Cardiac muscle cell (in vitro differentiated cells and primary cell): ENCODE measurements at regions not wholly inside any gene's neighbourhood (a gene's known extent, or its start where the extent isn't known, plus 50 kb on each side); places are given as distances from the start of the nearest gene placed in this dataset.

Source experiments
- DNase-seq, 2 donors: peaks; one replicate each; pipeline versions ENCODE4 v3.0.0 to v3.0.0-alpha.2; 2010 to 2017; ENCODE audit warnings: low read depth in 1 of 2, low spot score in 1 of 2
- H3K27ac ChIP-seq: fragments of 200-600 bp; sonication (generic); 2 replicates; pipeline ENCODE4 v1.5.1; 2016
- H3K27me3 ChIP-seq: fragments of 200-600 bp; sonication (generic); 2 replicates; pipeline ENCODE4 v1.6.0; 2016; ENCODE audit warnings: control low read depth
- H3K36me3 ChIP-seq: fragments of 200-600 bp; sonication (generic); 2 replicates; pipeline ENCODE4 v1.5.1; 2016; ENCODE audit warnings: control low read depth
- H3K4me1 ChIP-seq: fragments of 200-600 bp; sonication (generic); 2 replicates; pipeline ENCODE4 v1.8.1; 2017; ENCODE audit warnings: low read depth, mild to moderate bottlenecking, mixed run types
- H3K4me3 ChIP-seq: fragments of 200-600 bp; sonication (generic); 2 replicates; pipeline ENCODE4 v1.5.1; 2016; ENCODE audit warnings: mild to moderate bottlenecking
- H3K9me3 ChIP-seq: fragments of 200-600 bp; sonication (generic); 2 replicates; pipeline ENCODE4 v1.5.1; 2017; ENCODE audit warnings: low read depth, mild to moderate bottlenecking, control low read depth
- TF ChIP-seq, protein P1 (sequence below): IDR thresholded peaks from 2 replicates; pipeline ENCODE4 v1.5.1; 2012; ENCODE audit warnings: low read depth, mild to moderate bottlenecking, low read length

GRCh38 chr11:29119707-29120618 is 896.9 kb downstream of the KCNA4 start:
- TF ChIP-seq, protein P1, sequence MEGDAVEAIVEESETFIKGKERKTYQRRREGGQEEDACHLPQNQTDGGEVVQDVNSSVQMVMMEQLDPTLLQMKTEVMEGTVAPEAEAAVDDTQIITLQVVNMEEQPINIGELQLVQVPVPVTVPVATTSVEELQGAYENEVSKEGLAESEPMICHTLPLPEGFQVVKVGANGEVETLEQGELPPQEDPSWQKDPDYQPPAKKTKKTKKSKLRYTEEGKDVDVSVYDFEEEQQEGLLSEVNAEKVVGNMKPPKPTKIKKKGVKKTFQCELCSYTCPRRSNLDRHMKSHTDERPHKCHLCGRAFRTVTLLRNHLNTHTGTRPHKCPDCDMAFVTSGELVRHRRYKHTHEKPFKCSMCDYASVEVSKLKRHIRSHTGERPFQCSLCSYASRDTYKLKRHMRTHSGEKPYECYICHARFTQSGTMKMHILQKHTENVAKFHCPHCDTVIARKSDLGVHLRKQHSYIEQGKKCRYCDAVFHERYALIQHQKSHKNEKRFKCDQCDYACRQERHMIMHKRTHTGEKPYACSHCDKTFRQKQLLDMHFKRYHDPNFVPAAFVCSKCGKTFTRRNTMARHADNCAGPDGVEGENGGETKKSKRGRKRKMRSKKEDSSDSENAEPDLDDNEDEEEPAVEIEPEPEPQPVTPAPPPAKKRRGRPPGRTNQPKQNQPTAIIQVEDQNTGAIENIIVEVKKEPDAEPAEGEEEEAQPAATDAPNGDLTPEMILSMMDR: no peak
- H3K27me3 ChIP-seq: no peaks in the 10 kb centered on the region
- no peaks in the 10 kb centered on the region for H3K4me1 ChIP-seq
- peak in 1 of 2 donors; percentile 79 for DNase-seq
- H3K9me3 ChIP-seq: no peaks in the 10 kb centered on the region
- H3K27ac ChIP-seq: no peak overlapping the region
- no peaks in the 10 kb centered on the region for H3K36me3 ChIP-seq
- no peak overlapping the region for H3K4me3 ChIP-seq

GRCh38 chr11:29119116-29119515 is 897.7 kb downstream of the KCNA4 start:
- Histone ChIP-seq H3K9me3 (no peaks in the 10 kb centered on the region), H3K4me3 (no peak overlapping the region), H3K27ac (no peak overlapping the region), H3K27me3 (no peaks in the 10 kb centered on the region), H3K4me1 (no peaks in the 10 kb centered on the region), H3K36me3 (no peaks in the 10 kb centered on the region)
- TF ChIP-seq, protein P1: no peak
- DNase-seq: peak in 1 of 2 donors; percentile 53

DNA sequence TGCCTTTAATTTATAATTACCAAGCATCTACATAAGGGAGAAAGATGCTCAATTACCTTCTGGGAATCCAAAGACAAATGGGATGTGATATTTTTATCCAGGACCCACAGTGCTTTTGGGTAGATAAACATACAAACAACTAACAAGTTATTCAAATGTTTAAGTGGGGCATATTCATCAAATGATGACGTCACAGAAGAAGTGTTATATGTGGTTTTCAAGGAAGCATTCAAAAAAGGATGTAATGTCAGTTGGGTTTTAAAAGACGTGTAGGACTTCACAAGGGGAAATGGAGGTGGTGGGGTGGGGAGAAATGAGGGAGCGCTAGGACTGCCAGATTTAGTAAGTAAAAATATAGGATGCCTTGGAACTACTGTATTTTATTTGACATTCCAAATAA is 915.9 kb downstream of the KCNA4 start:
- H3K4me1 ChIP-seq: no peaks in the 10 kb centered on the region
- H3K4me3 ChIP-seq: no peak overlapping the region
- no peaks in the 10 kb centered on the region for H3K36me3 ChIP-seq
- H3K9me3 ChIP-seq: no peaks in the 10 kb centered on the region
- no peak overlapping the region for H3K27ac ChIP-seq
- TF ChIP-seq, protein P1: no peak
- H3K27me3 ChIP-seq: no peaks in the 10 kb centered on the region
- no peak for DNase-seq

DNA sequence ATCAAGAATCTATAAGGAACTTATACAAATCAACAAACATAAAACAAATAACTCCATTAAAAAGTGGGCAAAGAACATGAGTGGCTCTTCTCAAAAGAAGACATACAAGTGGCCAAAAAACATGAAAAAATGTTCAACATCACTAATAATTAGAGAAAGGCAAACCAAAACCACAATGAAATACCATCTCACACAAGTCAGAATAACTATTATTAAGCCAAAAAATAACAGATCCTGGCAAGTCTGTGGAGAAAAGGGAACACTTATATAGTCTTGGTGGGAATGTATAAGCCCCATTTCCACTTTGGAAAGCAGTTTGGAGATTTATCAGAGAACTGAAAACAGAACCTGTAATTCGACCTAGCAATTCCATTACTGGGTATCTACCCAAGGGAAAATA is 921.0 kb downstream of the KCNA4 start:
- Histone ChIP-seq H3K36me3 (no peaks in the 10 kb centered on the region), H3K27ac (no peak overlapping the region), H3K4me3 (no peak overlapping the region), H3K9me3 (no peaks in the 10 kb centered on the region), H3K4me1 (no peaks in the 10 kb centered on the region), H3K27me3 (no peaks in the 10 kb centered on the region)
- TF ChIP-seq, protein P1: no peak
- DNase-seq: no peak

DNA sequence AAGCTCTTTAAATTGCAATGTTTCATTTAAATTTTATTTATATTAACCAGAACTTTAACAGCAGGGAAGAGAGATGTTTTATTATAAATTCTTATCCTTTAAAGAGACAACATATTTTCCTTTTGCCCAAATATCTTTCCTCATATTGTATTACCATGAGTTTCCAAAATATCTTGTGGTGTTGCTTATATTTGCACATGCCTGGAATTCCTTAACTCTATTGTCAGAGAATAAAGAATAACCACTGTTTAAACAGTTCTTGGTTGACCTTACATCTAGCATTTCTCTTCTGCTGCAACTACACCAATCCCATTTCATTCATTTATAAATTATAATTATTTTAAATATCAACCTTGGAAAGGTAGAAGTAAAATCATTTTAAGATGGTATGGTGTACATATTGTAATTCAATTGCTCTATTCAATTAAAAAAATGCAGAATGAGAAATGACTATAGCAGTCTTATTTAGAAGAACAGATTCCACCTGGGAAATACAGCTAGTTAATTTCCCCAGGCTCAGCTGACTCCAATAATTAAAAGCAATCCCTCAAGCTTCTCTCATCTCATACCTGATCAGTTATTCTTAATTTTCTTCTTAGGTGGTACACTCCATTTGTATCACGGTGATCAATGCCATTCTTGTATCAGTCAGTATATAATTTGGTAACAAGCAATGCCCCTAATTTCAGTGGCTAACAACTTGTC is 923.3 kb downstream of the KCNA4 start:
- peak in 1 of 2 donors; percentile 62 for DNase-seq
- no peak overlapping the region for H3K4me3 ChIP-seq
- H3K36me3 ChIP-seq: no peaks in the 10 kb centered on the region

More for the DNA sequence above, 923.3 kb downstream of the KCNA4 start:
- Histone ChIP-seq H3K27me3 (no peaks in the 10 kb centered on the region), H3K4me1 (no peaks in the 10 kb centered on the region), H3K27ac (no peak overlapping the region), H3K9me3 (no peaks in the 10 kb centered on the region)
- TF ChIP-seq, protein P1: no peak
